ENCODE measurements at regions not wholly inside any gene's neighbourhood (a gene's known extent, or its start where the extent isn't known, plus 50 kb on each side); places are given as distances from the start of the nearest gene placed in this dataset.

DNA sequence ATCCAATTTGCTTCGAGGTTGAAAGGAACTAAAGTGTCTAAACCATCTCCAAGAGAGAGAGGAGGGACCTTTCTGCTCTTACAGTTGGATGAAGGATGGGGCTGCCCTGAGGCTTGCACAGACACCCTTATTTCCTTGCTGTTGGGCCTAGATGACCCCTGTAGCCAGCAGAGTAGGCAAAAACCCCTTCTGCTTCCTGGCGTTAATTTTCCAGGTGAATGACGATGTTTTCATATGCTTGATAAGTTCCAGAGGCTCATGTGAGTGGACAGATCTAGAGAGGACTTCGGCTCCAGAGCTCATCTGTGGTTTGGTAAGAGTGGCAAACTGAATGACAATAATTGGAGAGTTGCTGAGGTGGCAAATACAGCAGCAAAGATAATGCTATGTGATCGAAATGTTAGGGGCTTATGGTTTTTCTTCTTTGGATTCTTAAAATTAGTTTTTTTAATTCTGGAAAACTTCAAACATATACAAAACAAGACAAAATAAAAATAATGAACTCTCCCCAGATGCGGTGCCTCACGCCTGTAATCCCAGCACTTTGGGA, 98.6 kb upstream of the MAP4K3 start:
- DNase-seq, result no peak

- DNase-seq, result no peak
These were observed 100.1 kb upstream of the MAP4K3 start for GRCh38 chr2:39537150-39537549.

DNA sequence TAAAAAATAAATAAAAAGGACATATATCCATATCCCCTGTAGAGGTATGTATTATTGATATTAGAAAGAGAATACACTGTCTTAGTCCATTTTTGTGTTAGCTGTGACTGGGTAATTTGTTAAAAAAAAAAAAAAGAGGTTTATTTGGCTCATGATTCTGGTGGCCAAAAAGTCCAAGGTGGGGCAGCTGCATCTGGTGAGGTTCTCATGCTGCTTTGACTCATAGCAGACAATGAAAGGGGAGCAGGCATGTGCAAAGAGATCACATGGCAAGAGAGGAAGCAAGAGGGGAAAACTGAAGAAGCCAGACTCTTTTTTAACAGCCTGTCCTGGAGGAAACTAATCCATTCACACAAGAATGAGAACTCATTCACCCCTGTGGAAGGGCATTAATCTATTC, 101.6 kb upstream of the MAP4K3 start:
- DNase-seq, result no peak

GRCh38 chr2:39540414-39540813, 103.3 kb upstream of the MAP4K3 start:
- no peak for DNase-seq

DNA sequence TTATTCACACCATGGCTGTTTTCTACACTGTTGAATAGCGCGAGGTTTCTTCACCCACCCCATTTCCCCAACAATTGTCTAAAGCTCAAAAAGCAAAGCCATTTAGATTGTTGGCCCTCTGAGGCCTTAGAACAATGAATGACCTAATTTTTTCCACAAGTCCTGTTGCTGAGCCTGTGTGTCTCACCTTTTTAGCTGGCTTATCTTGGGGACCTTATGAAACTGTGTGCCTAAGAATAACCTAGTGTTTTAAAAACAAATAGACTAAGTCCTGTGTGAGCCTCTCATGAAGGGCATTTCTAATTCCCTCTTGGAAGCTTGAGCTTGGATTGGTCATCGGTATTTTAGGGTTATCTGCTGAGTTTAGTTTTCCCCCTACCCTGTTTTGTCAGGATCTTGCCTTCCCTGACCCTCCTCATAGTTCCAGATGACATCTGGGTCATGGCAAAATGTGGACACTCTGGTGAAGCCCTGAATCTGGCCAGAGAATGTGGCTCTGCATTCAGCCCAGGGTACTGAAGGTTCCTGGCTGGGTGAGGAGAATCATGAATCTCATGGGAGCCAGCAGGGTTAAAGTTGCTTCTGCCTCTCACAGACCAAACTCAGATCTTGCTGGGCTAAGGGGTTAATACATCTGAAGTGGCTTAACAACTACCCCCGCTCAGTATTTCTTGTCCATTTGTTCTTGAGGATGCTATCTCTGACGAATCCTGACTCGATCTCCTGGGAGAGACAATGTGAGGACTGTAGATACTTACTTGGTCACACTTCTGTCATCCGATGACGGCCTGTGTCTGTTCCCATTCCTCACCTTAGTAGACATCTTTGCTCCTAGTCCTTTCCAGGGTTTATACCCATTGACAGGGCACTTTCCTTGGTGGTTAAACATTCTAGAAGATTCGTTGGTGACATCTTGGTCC, 104.2 kb upstream of the MAP4K3 start:
- DNase-seq, result no peak

DNA sequence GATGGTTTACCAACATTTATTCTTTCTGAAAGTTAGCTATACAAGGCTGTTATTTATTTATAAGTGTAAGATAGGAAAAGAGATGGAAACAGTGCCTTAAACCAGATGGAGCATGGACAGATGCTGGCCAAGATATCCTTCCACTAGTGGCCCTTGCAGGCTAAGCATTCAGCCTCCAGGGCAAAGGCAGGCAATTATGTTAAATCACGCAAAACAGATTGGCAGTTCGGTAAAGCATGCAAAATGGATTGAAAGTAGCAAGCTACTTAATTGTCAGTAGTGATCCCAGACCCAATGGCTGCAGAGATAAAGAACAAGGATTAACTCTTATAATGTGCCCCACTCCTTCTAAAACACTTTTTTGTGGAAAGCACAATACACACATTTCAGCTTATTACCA, 105.4 kb upstream of the MAP4K3 start:
- no peak for DNase-seq

DNA sequence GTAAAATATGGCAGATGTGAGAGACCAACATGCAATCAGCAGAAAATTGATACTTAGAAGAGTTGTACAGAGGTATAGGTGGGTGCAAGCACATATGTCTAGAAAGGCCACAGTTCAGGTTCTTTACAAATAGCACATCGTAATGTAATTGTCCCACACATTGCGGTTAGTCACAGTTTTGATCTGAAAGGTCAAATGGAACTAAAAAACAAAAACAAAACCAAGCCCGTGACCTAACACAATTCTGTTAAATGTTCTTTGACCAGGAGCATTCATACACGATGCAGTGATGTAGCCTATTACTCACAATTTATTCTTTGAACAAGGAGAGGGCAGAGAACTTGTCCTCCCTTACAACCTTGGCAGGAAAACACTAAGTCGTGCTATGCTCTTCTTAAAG, 108.9 kb upstream of the MAP4K3 start:
- DNase-seq, result no peak

GRCh38 chr2:39546409-39546808, 109.3 kb upstream of the MAP4K3 start:
- DNase-seq, result no peak

DNA sequence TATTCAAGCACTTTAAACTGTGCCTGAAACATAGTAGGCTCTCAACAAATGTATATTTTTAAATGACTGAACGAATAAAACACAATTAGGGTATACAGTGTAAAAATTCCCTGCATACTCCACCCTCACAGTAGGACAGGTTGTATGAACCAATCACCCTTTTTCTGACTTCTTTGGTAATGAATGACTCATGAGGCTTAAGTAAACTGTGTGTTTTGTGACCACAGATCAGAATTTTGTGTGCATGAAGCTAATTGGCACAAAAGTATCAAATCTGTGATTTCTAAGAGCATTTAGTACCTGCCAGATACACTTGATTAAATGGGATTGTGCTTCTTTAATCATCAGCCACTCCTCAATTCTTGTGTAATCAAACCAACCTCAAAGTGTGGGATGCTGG, 109.9 kb upstream of the MAP4K3 start:
- no peak for DNase-seq

DNA sequence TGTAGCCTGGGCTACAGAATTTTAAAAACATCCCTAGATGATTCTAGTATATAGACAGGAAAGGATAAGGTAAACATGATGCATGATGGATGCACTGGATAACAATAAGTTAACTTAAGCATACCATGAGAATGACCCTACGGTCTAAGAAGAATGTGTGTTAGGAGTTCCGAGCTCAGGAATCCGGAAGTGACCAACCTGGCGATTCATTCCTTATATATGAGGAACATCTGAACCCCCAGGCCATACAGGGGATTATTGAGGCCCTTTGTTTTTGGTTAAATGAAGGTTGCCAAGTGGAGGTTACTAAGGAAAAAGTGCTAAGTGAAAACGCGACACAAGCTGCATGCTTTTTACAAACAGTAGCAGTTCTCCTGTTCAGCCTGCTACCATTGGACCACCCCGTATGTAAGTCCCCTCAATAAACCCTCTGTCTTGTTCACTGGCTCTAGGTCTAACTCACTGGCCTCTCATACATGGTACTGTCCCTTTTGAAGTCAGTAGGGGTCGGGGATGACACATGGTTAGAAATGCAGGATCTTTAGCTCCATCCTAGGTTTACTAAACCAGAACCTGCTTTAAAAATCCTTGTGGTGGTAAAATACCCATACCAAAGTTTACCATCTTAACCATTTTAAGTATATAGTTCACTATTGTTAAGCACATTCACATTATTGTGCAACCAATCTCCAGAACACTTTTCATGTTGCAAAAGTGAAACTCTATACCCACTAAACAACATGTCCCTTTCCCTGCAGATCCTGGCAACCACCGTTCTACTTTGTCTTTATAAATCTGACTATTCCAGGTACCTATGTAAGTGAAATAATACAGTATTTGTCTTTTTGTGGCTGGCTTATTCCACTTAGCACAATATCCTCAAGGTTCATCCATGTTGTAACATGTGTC, 111.0 kb upstream of the MAP4K3 start:
- no peak for DNase-seq

GRCh38 chr2:39549000-39549399, 111.9 kb upstream of the MAP4K3 start:
- DNase-seq, result no peak

GRCh38 chr2:39549718-39550464, 112.8 kb upstream of the MAP4K3 start:
- DNase-seq, result no peak

DNA sequence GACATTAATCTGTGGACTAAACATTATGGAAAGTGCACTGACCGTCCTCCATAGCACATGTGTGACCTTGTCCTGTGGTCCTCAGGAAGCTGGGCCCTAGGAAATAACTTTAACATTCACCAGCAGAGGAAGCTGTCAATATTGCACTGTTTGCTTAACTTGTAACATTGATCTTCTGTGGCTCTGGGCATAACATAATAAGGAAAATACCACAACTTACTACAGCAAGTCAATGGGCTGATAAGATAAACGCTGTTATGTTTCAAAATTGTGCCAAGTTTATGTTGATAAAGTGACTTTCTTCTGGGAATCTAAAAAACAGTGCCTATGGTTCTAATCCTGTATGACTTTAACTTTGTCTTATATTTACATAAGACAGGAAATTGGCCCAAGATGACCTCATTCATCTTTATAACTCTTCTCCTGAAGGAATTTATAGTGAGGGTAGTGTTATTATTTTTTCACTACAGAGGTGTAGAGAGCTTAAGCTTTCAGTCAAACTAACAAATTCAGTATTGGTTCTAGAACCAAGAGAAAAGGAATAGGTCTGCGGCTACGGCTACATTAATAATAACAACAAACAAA, 113.7 kb upstream of the MAP4K3 start:
- DNase-seq, result no peak

GRCh38 chr2:39558906-39559305, 106.8 kb upstream of the TMEM178A start:
- DNase-seq, result no peak

GRCh38 chr2:39563572-39563971, 102.1 kb upstream of the TMEM178A start:
- no peak for DNase-seq

GRCh38 chr2:39567507-39567906, 98.2 kb upstream of the TMEM178A start:
- no peak for DNase-seq

GRCh38 chr2:39568116-39568515, 97.6 kb upstream of the TMEM178A start:
- DNase-seq, result peak in 1 of 2 donors; percentile 10

DNA sequence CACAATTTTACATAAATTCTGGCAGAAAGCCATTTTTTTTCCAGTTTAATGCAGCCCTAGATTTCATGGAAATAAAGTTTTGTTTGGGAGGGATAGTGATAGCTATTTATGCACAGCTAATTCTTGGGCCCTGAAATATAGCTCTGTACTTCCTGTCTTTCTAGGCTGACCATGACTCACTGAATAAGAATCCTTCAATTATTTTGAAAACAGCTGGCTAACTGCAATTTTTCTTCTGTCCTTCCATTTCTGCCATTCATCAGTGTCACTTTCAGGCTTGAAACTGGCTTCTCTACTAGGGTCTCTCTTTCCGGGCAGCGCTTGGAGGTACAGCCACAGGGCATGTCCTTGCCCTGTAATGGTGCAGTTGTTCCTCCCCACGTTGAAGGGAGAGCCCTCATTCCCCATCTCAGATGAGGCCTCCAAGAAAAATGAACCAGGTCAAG, 97.1 kb upstream of the TMEM178A start:
- peak; percentile 47 to 54 for DNase-seq

- DNase-seq, result no peak
These were observed 95.6 kb upstream of the TMEM178A start for GRCh38 chr2:39570130-39570555.

- no peak for DNase-seq
These were observed 95.1 kb upstream of the TMEM178A start for GRCh38 chr2:39570614-39571013.

- no peak for DNase-seq
These were observed 94.5 kb upstream of the TMEM178A start for GRCh38 chr2:39571111-39571731.
